Right lobe of liver (tissue), 4 donors: ENCODE measurements at regions not wholly inside any gene's neighbourhood (a gene's known extent, or its start where the extent isn't known, plus 50 kb on each side); places are given as distances from the start of the nearest gene placed in this dataset.

Source experiments
- CTCF ChIP-seq, 4 donors: fragments of 200-600 bp in 3 of 4; fragments of 450-650 bp in 1 of 4; IDR thresholded peaks; one replicate each; pipeline versions ENCODE4 v1.5.1 to v1.8.0; 2016 to 2022; ENCODE audit warnings: antibody characterized with exemption in 4 of 4, mild to moderate bottlenecking in 2 of 4
- POLR2A ChIP-seq: fragments of 450-650 bp; IDR thresholded peaks from one replicate; pipeline ENCODE4 v1.6.1; 2017; ENCODE audit warnings: antibody characterized with exemption, mild to moderate bottlenecking
- donor health status: DM: no; HTN: no; CAD: no.
- donor health status: DM: no; HTN: no; CAD: no.
- donor health status: DM: no; HTN: yes; CAD: no.

DNA sequence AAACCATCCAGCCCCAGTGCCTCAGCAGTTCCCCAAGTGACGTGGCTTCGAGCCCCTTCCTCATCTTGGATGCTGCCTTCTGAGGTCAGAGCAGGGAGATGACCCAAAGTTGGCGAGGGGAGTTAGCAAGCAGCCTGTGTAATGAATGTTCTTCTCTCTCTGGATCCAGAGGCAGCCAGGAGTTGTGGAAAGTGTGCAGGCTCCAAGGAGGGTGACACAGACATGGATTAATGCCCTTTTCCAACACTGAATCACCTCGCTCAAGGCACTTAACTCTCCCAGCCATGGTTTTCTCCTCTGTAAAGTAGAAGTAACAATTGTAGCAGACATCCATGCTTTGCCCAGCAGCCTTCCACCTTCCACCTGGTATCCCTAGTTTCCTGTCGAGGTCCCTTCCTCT is 64.6 kb upstream of the HAND1 start:
- TF ChIP-seq CTCF (IDR thresholded peaks at IDR 0.05) = no peak
- no peak for TF ChIP-seq POLR2A
